Astrocyte (in vitro differentiated cells and primary cell): ENCODE measurements at regions not wholly inside any gene's neighbourhood (a gene's known extent, or its start where the extent isn't known, plus 50 kb on each side); places are given as distances from the start of the nearest gene placed in this dataset.

Experiments
- DNase-seq: peaks from one replicate; pipeline ENCODE4 v3.0.0-alpha.2; 2010; ENCODE audit warnings: low read depth
- FAIRE-seq: peaks from 2 replicates; lab custom pipeline; 2011; peaks lifted over from hg19 to GRCh38; lab: Jason Lieb, UNC
- H2AFZ ChIP-seq: 2 replicates; pipeline ENCODE4 v1.6.0; 2012; ENCODE audit warnings: low read depth, low read length, inconsistent platforms
- H3K27ac ChIP-seq: 2 replicates; pipeline ENCODE4 v1.5.1; 2011; ENCODE audit warnings: low read depth, low read length, inconsistent platforms
- H3K27me3 ChIP-seq: 2 replicates; pipeline ENCODE4 v1.6.0; 2011; ENCODE audit warnings: low read length, inconsistent platforms; ENCODE audit not compliant: insufficient read depth
- H3K36me3 ChIP-seq: 2 replicates; pipeline ENCODE4 v1.5.1; 2011; ENCODE audit warnings: low read length, inconsistent platforms; ENCODE audit not compliant: insufficient read depth
- H3K4me1 ChIP-seq: 2 replicates; pipeline ENCODE4 v1.5.1; 2011; ENCODE audit warnings: low read length, inconsistent platforms; ENCODE audit not compliant: insufficient read depth
- H3K4me2 ChIP-seq: 2 replicates; pipeline ENCODE4 v1.6.0; 2012; ENCODE audit warnings: low read length, inconsistent platforms
- H3K4me3 ChIP-seq: 2 replicates; pipeline ENCODE4 v1.5.1; 2011; ENCODE audit warnings: low read depth, mild to moderate bottlenecking, low read length, inconsistent platforms; ENCODE audit not compliant: insufficient read depth
- H3K79me2 ChIP-seq: 2 replicates; pipeline ENCODE4 v1.6.0; 2012; ENCODE audit warnings: mild to moderate bottlenecking, low read length, inconsistent platforms; ENCODE audit not compliant: insufficient read depth
- H3K9ac ChIP-seq: 2 replicates; pipeline ENCODE4 v1.6.0; 2012; ENCODE audit warnings: mild to moderate bottlenecking, low read length, inconsistent platforms
- H3K9me3 ChIP-seq: 2 replicates; pipeline ENCODE4 v1.5.1; 2012; ENCODE audit warnings: low read depth, mild to moderate bottlenecking, low read length, inconsistent platforms; ENCODE audit not compliant: insufficient read depth
- H4K20me1 ChIP-seq: 2 replicates; pipeline ENCODE4 v1.6.0; 2012; ENCODE audit warnings: low read length, inconsistent platforms; ENCODE audit not compliant: insufficient read depth
- H3K27ac Mint-ChIP-seq: one replicate; pipeline ENCODE4 v1.8.0; 2021; ENCODE audit warnings: mild to moderate bottlenecking, mixed read lengths; ENCODE audit not compliant: unreplicated experiment
- H3K27me3 Mint-ChIP-seq: one replicate; pipeline ENCODE4 v1.8.0; 2021; ENCODE audit warnings: low read depth, mixed read lengths; ENCODE audit not compliant: unreplicated experiment
- H3K36me3 Mint-ChIP-seq: one replicate; pipeline ENCODE4 v1.8.0; 2021; ENCODE audit warnings: low read depth, mixed read lengths; ENCODE audit not compliant: unreplicated experiment
- H3K4me1 Mint-ChIP-seq: one replicate; pipeline ENCODE4 v1.8.0; 2021; ENCODE audit warnings: low read depth, mixed read lengths; ENCODE audit not compliant: unreplicated experiment
- H3K4me3 Mint-ChIP-seq: one replicate; pipeline ENCODE4 v1.8.0; 2021; ENCODE audit warnings: mild to moderate bottlenecking, moderate library complexity, mixed read lengths; ENCODE audit not compliant: unreplicated experiment
- H3K9me3 Mint-ChIP-seq: one replicate; pipeline ENCODE4 v1.8.0; 2021; ENCODE audit warnings: mild to moderate bottlenecking, mixed read lengths; ENCODE audit not compliant: unreplicated experiment
- EZH2 ChIP-seq: IDR thresholded peaks from 2 replicates; pipeline ENCODE4 v1.6.1; 2012; ENCODE audit warnings: mild to moderate bottlenecking, low read length, inconsistent platforms; ENCODE audit not compliant: insufficient read depth
- TF ChIP-seq, protein P1 (sequence below): IDR thresholded peaks from 2 replicates; pipeline ENCODE4 v1.5.1; 2011; ENCODE audit warnings: low read depth, mild to moderate bottlenecking, inconsistent platforms, low read length, moderate library complexity; ENCODE audit not compliant: insufficient read depth

DNA sequence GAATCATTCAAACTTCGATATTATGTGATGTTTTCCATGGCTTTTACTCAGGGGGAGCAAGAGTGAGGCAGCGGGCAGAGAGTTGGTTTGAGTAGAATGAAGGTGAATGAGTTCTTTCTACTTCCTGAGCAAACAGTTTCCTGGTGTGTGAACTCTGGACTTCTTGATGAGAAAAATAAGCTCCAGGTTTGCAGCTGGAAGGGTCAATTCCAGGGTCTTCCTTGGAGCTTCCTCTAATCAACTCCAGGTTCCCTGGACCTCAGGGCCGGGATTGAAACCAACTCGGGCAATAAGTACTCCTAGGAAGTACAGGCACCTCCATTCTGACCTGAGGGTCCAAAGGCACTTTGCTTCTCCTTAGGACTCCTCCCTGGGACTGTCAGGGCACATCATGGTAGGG is 243.6 kb upstream of the ONECUT1 start:
- FAIRE-seq (no peak), DNase-seq (no peak)
- H3K4me2 ChIP-seq = no peak overlapping the region
- no peak overlapping the region for H2AFZ ChIP-seq
- H3K36me3 ChIP-seq = no peaks in the 10 kb centered on the region
- peaks cover 3% of the 10 kb centered on the region for H3K9me3 ChIP-seq
- Mint-ChIP-seq H3K27ac (no peak overlapping the region), H3K36me3 (no peaks in the 10 kb centered on the region), H3K27me3 (peaks cover 8% of the 10 kb centered on the region), H3K4me1 (no peaks in the 10 kb centered on the region), H3K4me3 (no peak overlapping the region), H3K9me3 (peaks cover 1% of the 10 kb centered on the region)
- H4K20me1 ChIP-seq = no peaks in the 10 kb centered on the region
- no peaks in the 10 kb centered on the region for H3K4me1 ChIP-seq
- no peak overlapping the region for H3K4me3 ChIP-seq
- H3K27me3 ChIP-seq = no peaks in the 10 kb centered on the region
- TF ChIP-seq, protein P1, sequence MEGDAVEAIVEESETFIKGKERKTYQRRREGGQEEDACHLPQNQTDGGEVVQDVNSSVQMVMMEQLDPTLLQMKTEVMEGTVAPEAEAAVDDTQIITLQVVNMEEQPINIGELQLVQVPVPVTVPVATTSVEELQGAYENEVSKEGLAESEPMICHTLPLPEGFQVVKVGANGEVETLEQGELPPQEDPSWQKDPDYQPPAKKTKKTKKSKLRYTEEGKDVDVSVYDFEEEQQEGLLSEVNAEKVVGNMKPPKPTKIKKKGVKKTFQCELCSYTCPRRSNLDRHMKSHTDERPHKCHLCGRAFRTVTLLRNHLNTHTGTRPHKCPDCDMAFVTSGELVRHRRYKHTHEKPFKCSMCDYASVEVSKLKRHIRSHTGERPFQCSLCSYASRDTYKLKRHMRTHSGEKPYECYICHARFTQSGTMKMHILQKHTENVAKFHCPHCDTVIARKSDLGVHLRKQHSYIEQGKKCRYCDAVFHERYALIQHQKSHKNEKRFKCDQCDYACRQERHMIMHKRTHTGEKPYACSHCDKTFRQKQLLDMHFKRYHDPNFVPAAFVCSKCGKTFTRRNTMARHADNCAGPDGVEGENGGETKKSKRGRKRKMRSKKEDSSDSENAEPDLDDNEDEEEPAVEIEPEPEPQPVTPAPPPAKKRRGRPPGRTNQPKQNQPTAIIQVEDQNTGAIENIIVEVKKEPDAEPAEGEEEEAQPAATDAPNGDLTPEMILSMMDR = no peak
- TF ChIP-seq EZH2 = no peak
- H3K27ac ChIP-seq = no peak overlapping the region
- H3K79me2 ChIP-seq = no peaks in the 10 kb centered on the region
- no peak overlapping the region for H3K9ac ChIP-seq

DNA sequence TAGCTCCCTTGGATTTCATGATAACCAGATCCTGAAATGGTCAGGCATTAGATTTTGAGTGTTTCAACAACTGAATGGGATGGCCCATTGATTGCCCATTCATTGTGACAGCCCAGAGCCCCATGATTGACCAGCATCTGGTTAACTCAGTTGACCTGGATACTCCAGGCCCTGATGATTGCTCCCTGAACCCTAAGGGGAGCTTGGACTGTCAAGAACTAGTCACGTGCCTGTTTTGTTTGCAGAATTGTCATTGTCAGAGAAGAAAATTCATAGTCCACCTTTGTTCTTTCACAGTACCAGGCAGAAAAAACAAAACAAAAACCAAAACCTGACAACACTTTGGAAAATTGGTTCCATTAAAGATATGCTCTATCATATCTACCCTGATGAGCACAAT is 241.3 kb upstream of the ONECUT1 start:
- Histone ChIP-seq H4K20me1 (no peaks in the 10 kb centered on the region), H3K27ac (no peak overlapping the region), H2AFZ (no peak overlapping the region), H3K4me1 (no peaks in the 10 kb centered on the region), H3K4me2 (no peak overlapping the region), H3K79me2 (no peaks in the 10 kb centered on the region), H3K4me3 (no peak overlapping the region), H3K9me3 (peaks cover 3% of the 10 kb centered on the region), H3K36me3 (no peaks in the 10 kb centered on the region), H3K27me3 (no peaks in the 10 kb centered on the region), H3K9ac (no peak overlapping the region)
- TF ChIP-seq, protein P1 = no peak
- no peak for TF ChIP-seq EZH2
- H3K9me3 Mint-ChIP-seq = peaks cover 3% of the 10 kb centered on the region
- H3K4me1 Mint-ChIP-seq = no peaks in the 10 kb centered on the region
- FAIRE-seq (no peak), DNase-seq (no peak)
- H3K36me3 Mint-ChIP-seq = no peaks in the 10 kb centered on the region
- peaks cover 5% of the 10 kb centered on the region for H3K27me3 Mint-ChIP-seq
- H3K27ac Mint-ChIP-seq = no peak overlapping the region
- no peak overlapping the region for H3K4me3 Mint-ChIP-seq

DNA sequence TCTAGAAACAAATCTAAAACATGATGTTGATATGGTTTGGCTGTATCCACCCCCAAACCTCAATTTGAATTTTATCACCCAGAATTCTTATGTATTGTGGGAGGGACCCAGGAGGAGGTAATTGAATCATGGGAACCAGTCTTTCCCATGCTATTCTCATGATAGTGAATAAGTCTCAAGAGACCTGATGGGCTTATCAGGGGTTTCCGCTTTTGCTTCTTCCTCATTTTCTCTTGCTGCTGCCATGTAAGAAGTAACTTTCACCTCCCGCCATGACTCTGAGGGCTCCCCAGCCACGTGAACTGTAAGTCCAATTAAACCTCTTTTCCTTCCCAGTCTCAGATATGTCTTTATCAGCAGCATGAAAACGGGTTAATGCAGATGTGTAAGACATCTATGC is 232.7 kb upstream of the ONECUT1 start:
- no peak overlapping the region for H3K27ac Mint-ChIP-seq
- H3K9me3 ChIP-seq = peaks cover 2% of the 10 kb centered on the region
- peaks cover 2% of the 10 kb centered on the region for H3K4me1 Mint-ChIP-seq
- H3K4me3 Mint-ChIP-seq = no peak overlapping the region
- H3K4me2 ChIP-seq = no peak overlapping the region
- H2AFZ ChIP-seq = no peak overlapping the region
- H3K36me3 Mint-ChIP-seq = no peaks in the 10 kb centered on the region
- H3K4me1 ChIP-seq = no peaks in the 10 kb centered on the region
- H3K36me3 ChIP-seq = no peaks in the 10 kb centered on the region
- peaks cover 5% of the 10 kb centered on the region for H3K9me3 Mint-ChIP-seq
- H3K4me3 ChIP-seq = no peak overlapping the region
- H3K27ac ChIP-seq = no peak overlapping the region
- H3K79me2 ChIP-seq = no peaks in the 10 kb centered on the region
- no peaks in the 10 kb centered on the region for H3K27me3 ChIP-seq
- H4K20me1 ChIP-seq = no peaks in the 10 kb centered on the region
- DNase-seq = no peak
- no peak for FAIRE-seq
- TF ChIP-seq, protein P1 = no peak
- TF ChIP-seq EZH2 = no peak
- no peak overlapping the region for H3K9ac ChIP-seq
- H3K27me3 Mint-ChIP-seq = no peaks in the 10 kb centered on the region
